HG03354 (cell line): ENCODE measurements at regions not wholly inside any gene's neighbourhood (a gene's known extent, or its start where the extent isn't known, plus 50 kb on each side); places are given as distances from the start of the nearest gene placed in this dataset.
"Not testable (repeated sequence)": the region's sequence is repeated elsewhere in the genome, so short reads cannot be mapped to it uniquely, and the experiment has no call there.

Source experiments
- ATAC-seq: cut with Tn5 transposase; IDR thresholded peaks from one replicate; pipeline ENCODE4 v1.9.1; 2021; ENCODE audit warnings: mild to moderate bottlenecking; ENCODE audit not compliant: unreplicated experiment, poor library complexity, severe bottlenecking

DNA sequence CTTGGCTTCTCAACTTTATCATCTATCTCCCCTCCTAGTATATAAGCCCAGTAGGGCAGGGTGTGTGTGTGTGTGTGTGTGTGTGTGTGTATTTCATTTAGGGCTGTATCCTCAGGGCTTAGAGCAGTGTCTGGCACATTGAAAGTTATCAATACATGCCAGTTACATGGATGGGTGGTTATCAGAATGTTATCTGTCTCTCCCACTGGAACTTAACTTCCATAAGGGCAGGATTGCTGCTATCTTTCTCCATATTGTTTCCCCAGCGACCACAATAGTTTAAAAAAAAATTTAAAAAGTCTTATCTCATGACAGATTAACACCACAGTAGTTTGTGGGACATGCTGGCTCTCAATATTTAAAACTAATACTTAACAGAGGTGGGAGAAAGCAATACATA lies 488.9 kb downstream of the PLCL1 start:
- ATAC-seq: no peak

DNA sequence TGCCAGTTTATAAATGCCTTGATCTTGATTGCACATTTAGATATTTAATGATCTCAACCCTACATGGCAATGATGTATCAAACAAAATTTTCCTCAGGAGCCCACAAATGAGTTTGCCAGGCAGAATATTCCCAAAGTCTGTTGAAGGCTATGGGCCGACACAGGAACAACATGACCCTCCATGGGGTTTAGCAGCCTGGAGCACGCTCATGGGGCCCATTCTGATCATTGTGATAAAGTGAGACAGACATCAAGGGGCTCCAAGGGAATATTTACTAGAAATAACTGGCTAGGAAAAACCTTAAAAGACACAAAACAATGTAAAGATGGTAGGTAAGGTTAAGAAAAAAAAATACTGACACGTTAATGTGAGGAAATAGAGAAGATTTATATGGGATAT lies 485.4 kb downstream of the PLCL1 start:
- no peak for ATAC-seq

- ATAC-seq: no peak
Measured at GRCh38 chr2:198287706-198288105, 483.3 kb downstream of the PLCL1 start.

- ATAC-seq: no peak
Measured at GRCh38 chr2:198285216-198285615, 480.8 kb downstream of the PLCL1 start.

DNA sequence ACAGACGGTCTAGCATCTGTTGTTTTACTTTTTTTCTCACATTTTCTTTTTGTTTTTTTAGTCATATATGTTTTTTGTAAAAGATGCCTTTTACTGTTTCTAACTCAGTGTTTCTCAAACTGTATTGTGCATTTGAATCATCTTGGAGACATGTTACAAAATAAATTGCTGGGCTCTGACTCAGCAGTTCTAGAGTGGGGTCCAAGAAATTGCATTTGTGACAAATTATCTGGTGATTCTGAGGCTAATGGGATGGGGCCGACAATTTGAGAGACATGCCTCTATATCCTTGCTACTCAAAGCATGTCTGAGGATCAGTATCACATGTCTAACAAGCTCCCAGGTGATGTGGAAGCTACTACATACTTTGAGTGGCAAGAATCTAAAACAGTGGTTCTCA lies 478.8 kb downstream of the PLCL1 start:
- no peak for ATAC-seq

GRCh38 chr2:198282061-198282460 lies 477.7 kb downstream of the PLCL1 start:
- ATAC-seq: no peak

DNA sequence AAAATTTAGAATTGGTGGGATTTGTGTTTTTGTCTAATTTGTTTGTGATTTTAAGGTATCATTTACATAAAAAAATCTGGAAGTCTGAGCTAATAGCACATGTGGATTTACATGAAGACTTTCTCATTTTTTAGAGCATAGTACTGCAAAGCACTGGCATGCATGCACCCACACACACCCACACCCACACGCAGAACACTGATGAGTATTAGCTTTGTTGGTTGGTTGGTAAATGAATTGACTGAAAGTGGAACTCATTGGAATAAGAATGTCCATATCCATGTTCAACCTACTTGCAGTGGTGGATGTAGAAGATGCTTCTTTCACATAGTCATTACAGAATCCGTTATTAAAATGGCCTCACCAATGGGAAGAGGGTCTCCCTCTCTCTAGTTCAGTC lies 475.8 kb downstream of the PLCL1 start:
- ATAC-seq: no peak

GRCh38 chr2:198279026-198279425 lies 474.6 kb downstream of the PLCL1 start:
- ATAC-seq: no peak

DNA sequence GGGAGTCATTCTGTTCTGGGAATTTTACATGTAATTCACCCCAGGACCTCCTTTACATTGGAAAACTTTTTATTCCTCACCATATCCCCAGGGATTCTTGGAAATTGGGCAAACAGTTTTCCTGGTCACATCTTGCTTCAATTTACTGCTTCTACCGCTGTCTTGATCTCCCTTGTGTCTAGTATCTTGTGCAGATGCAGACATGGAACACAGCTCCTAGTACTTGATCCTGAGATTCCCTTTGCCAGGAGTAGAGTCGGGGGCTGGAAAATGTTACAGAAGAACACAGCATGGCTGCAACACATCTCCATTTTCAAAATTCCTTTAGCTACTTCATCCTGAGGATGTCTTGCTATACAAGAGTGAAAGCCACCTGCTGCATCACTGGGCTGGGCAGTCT lies 472.8 kb downstream of the PLCL1 start:
- no peak for ATAC-seq

GRCh38 chr2:198273660-198274059 lies 469.3 kb downstream of the PLCL1 start:
- no peak for ATAC-seq

GRCh38 chr2:198270157-198270556 lies 465.8 kb downstream of the PLCL1 start:
- not testable (repeated sequence) for ATAC-seq

DNA sequence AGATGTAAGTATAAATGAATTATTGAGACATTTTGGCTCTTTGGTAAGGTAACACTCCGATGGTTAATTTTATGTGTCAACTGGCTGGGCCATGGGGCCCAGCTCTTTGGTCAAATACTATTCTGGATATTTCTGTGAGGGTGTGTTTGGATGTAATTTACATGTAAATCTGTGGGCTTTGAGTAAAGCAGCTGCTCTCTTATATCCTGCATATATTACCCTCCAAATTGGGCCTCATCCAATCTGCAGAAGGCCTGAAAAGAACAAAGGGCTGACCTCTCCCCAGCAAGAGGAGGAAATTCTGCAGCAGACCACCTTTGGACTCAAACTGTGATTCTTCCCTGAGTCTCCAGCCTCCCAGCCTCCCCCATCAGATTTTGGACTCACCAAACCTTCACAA lies 464.1 kb downstream of the PLCL1 start:
- no peak for ATAC-seq

DNA sequence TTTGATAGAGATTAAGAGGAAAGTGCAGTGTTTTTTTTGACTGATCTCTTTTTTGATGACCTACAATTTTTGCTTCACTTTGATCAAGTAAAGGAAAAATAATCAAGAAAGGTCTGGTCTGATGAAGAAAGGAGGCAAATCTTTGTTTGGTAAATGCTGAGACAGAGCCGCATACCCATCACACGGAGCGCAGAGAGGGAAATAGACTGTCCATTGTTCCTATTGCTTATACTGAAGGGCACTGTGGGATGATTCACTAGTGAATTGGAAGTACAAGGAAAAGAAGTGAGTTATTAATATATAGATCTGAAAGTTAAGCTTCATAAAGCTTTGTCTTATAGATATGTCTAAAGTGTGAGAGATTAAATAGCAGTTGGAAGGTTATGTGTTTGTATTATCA lies 455.1 kb downstream of the PLCL1 start:
- no peak for ATAC-seq

GRCh38 chr2:198254536-198255090 lies 450.2 kb downstream of the PLCL1 start:
- ATAC-seq: no peak

DNA sequence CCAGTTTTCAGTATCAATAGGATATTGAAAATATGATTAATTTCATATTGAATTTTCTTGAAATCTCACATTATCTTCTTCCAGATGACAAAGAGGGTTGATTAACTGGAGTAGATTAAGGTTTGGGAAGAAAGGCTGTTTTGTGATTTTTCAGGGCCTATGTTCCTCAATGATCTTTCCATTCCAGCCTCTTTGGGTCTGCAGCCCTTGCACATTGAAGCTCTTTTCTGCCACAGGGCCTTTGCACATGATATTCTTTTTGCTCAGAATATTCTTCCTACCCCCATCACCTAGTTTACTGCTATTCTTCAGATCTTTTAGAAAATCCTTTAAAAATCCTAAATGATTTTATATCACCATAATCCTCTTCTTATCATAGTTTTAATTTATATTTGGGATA lies 449.6 kb downstream of the PLCL1 start:
- no peak for ATAC-seq

DNA sequence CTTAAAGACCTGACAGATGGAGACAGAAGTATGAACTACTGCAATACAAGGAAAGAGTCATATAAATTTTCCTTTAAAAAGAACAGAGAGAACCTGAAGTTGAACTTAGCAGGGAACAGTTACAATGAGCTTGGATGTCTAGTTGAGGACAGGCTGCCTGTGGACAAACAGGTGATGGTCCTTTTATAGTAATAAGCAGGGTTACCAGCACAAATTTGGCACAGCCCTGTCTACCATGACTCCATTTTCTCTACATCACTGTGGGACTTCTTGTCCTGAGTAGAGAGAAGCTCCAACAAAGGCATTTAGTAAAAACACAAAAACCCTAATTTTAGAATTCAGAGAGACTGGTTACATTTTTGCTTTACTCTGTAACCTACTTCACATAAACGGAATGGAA lies 448.1 kb downstream of the PLCL1 start:
- no peak for ATAC-seq

GRCh38 chr2:198242093-198242492 lies 437.7 kb downstream of the PLCL1 start:
- no peak for ATAC-seq

DNA sequence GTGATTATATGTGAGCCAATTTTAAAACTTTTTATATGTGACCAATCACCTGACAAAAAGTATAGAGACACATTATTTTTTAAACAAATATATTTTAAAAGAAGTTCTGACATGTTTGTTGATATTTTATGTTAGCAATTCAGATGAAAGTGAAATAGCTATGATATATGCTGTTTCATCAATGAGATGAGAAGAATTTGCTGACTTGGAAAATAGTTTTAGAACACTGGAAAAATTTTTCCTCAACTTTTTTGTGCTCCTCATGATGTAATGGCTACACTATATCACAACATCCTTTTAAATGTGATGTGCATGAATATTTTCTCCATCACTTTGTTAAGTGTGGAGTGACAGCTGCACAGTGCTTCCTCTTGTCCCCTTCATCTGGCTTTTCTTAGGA lies 434.0 kb downstream of the PLCL1 start:
- no peak for ATAC-seq

DNA sequence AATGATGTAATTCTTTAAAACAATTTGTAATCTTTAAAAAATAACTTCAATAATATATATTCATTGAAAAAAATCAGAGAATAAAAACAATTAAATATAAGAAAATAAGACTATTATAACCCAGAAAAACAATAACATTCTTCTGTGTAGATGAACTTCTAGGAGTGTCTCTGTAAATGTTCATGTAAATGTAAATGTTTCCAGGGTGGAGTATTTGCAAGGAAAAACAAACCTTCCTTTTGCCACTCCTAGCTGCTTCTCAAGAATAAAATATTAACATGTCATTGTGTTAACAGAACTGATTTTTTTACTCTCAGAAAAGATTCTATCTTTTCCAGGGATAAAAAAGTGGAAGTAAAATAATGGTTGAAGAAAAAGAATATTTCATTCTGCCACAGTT lies 431.9 kb downstream of the PLCL1 start:
- no peak for ATAC-seq

DNA sequence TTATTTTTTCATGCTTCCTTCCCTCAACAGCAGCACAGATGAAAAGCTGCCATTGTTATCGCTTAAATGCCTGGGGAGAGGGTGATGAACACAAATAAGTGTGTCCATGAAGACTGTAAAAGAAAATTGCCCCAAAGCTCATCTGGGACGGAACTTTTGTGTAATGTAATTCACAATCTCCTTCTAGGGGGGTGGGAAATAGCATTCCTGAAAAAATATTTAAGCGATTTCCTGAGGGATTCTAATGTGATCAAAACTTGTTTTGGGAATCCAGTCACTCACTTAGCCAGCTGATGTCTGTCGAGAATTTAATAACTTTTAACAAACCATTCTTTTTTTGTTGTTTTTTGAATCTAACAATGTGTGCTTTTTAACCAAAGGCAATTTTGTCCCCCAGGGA lies 427.9 kb downstream of the PLCL1 start:
- no peak for ATAC-seq

DNA sequence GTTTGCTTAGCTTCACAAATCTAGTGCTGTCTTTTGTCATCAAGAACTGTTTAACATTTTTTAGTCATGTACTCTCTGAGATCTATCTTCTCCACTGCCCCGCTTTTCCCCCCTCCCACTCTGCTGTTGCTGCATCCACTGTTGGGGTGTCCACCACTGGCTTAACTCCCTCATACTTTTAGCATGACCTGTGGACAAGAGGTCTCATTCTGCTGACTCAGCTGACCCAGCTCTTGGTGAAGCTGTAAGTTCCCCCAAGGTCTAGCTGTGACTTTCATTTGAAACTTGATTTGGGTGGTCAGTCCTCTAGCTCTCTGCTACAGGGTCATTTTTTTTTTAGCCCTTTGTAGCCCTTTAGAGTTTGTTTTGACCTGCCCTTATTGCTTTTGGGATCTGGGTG lies 427.2 kb downstream of the PLCL1 start:
- no peak for ATAC-seq

- ATAC-seq: no peak
Measured at GRCh38 chr2:198220763-198221610, 416.6 kb downstream of the PLCL1 start.
